ENCODE measurements at regions not wholly inside any gene's neighbourhood (a gene's known extent, or its start where the extent isn't known, plus 50 kb on each side); places are given as distances from the start of the nearest gene placed in this dataset.
A peak's percentile ranks its signal among the peaks of the same experiment; 100 is the strongest.

DNA sequence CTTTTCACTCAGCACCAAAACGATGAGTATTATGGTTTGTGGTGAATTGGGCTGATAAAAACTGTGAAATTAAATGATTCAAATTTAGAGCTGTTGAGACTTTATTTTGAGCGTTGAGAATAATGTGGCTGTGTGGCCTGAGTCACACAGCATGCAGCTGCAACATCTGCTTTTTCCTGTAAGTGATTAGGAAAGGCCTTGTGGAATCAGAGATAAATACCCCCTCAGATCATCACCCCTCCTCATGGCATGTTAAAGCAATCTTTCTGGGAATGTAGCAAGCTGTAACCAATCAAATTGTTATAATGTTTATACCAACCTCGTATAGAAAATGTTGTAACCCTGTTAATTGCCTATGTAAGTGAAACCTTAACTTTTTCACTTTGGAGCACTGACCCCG, 90.0 kb upstream of the GRPR start:
- WGBS, 3 donors = 49 to 55% (median 50%) methylated on average over 4 of the region's 4 CpGs
- Histone ChIP-seq H3K27ac (ENCODE audit: low read depth in 1 of 3, low read length in 2 of 3) (no peak overlapping the region), H3K27me3 (ENCODE audit: control insufficient read depth in 3 of 3, insufficient read depth in 3 of 3, low read length in 3 of 3) (no peaks in the 10 kb centered on the region), H3K36me3 (ENCODE audit: control insufficient read depth in 3 of 3, insufficient read depth in 2 of 3, low read depth in 1 of 3, low read length in 3 of 3) (no peaks in the 10 kb centered on the region), H3K4me3 (ENCODE audit: low read depth in 1 of 3, low read length in 3 of 3) (no peak overlapping the region), H3K9me3 (ENCODE audit: control insufficient read depth in 2 of 2, insufficient read depth in 1 of 2, low read depth in 1 of 2, low read length in 1 of 2) (no peaks in the 10 kb centered on the region), H3K4me1 (ENCODE audit: control insufficient read depth in 3 of 3, insufficient read depth in 2 of 3, low read depth in 1 of 3, low read length in 2 of 3) (no peaks in the 10 kb centered on the region)
- FAIRE-seq = no peak
- DNase-seq = no peak

DNA sequence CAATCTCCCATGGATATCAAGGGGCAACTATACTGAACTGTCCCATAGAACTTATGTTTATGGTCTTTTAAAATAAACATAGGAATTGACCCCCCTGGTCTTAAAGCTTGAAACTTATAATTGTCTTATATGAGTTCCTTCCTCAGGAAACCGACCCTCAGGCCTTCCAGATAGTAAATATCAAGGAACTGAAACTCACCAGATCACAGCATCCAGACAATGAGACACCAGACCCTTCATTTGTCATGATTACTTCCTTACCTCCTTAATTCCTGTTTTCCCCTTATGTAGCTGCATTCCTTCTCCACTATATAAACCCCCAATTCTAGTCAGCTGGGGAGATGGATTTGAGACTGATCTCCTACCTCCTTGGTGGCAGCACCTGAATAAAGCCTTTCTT, 94.8 kb upstream of the GRPR start:
- Histone ChIP-seq H3K4me1 (ENCODE audit: control insufficient read depth in 3 of 3, insufficient read depth in 2 of 3, low read depth in 1 of 3, low read length in 2 of 3) (no peaks in the 10 kb centered on the region), H3K27me3 (ENCODE audit: control insufficient read depth in 3 of 3, insufficient read depth in 3 of 3, low read length in 3 of 3) (no peaks in the 10 kb centered on the region), H3K27ac (ENCODE audit: low read depth in 1 of 3, low read length in 2 of 3) (no peak overlapping the region), H3K36me3 (ENCODE audit: control insufficient read depth in 3 of 3, insufficient read depth in 2 of 3, low read depth in 1 of 3, low read length in 3 of 3) (no peaks in the 10 kb centered on the region), H3K9me3 (ENCODE audit: control insufficient read depth in 2 of 2, insufficient read depth in 1 of 2, low read depth in 1 of 2, low read length in 1 of 2) (no peaks in the 10 kb centered on the region), H3K4me3 (ENCODE audit: low read depth in 1 of 3, low read length in 3 of 3) (no peak overlapping the region)
- FAIRE-seq = no peak
- 47 to 76% (median 65%) methylated on average over 1 of the region's 1 CpG for WGBS, 3 donors
- DNase-seq = no peak

DNA sequence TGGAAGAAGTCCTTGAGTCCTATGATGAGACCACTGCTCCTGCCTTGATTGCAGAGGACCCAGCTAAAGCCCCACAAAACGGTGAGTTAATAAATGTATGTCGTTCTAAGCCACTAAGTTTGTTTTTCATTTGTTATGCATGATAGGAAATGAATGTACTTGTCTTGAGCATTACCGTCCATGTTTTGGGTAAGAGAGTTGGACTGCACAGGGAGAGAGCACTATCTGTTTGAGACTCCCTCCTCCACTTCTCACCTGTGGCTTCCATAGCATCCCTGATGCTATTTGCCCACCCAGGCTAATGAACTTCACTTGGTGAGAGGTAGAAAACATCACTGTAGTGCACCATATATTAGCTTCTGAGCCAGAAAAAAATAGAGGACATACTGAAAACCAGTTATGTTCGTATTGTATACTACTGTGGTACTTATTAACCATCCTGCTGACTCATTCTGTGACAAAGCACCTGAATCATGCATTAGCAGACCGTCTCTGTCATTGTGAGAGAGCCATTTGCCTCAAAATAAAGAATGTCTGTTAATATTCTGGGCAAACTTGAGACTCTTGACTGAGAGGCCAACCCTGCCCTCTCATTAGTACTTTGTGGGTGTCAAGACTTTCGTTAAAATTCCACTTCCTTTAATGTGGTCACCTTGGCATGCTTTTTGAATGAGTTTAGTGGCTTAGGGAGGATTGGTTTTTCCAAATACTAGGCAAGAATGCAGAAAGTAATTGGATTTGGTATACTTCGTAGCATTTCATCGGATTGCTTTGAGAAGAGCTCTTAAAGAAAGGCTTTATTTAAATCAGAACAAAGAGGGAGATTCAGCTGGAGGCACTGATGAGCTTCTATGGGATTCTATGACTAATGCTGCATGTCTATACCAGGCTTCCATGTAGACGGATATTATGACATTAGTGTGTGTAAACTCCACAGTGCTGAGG, 99.3 kb upstream of the GRPR start:
- Histone ChIP-seq H3K36me3 (ENCODE audit: control insufficient read depth in 3 of 3, insufficient read depth in 2 of 3, low read depth in 1 of 3, low read length in 3 of 3) (no peaks in the 10 kb centered on the region), H3K27ac (ENCODE audit: low read depth in 1 of 3, low read length in 2 of 3) (no peak overlapping the region), H3K9me3 (ENCODE audit: control insufficient read depth in 2 of 2, insufficient read depth in 1 of 2, low read depth in 1 of 2, low read length in 1 of 2) (no peaks in the 10 kb centered on the region), H3K4me3 (ENCODE audit: low read depth in 1 of 3, low read length in 3 of 3) (no peak overlapping the region), H3K27me3 (ENCODE audit: control insufficient read depth in 3 of 3, insufficient read depth in 3 of 3, low read length in 3 of 3) (peaks cover 0 to 2% (median 0%) of the 10 kb centered on the region in 3 donors), H3K4me1 (ENCODE audit: control insufficient read depth in 3 of 3, insufficient read depth in 2 of 3, low read depth in 1 of 3, low read length in 2 of 3) (no peaks in the 10 kb centered on the region)
- DNase-seq (no peak), FAIRE-seq (no peak)
- WGBS, 3 donors = 49 to 59% (median 55%) methylated on average over 9 of the region's 9 CpGs

DNA sequence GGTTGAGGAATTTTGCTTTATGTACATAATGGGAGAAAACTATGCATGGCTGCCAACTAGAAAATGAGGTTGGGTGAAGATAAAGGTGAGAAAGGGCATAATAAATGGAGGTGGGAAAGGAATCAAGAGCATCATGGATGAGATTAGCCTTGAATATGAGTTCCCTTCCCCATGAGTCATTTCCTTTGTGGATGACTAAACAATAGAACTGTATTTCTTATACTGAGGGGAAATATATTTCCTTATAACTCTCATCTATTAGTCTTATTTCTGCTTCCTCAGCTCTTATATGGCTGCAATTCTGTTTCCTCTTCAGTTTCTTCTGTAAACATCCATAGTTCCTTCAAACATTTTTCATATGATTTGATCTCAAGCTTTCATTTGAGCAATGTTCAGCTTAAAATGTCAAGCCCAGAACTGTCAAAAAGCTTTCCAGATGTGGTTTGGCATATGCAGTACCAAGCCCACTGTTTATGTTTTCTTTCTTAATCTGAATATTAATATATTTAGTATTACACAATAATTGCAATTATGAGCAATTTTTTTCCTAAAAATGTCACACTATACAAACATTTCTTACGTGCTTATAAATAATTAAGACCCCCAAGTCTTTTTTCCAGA, 100.7 kb upstream of the GRPR start:
- peaks cover 0 to 2% (median 0%) of the 10 kb centered on the region in 3 donors for H3K27me3 ChIP-seq (ENCODE audit: control insufficient read depth in 3 of 3, insufficient read depth in 3 of 3, low read length in 3 of 3)
- H3K4me3 ChIP-seq (ENCODE audit: low read depth in 1 of 3, low read length in 3 of 3) = no peak overlapping the region
- WGBS, 3 donors = 29 to 74% (median 71%) methylated on average over 1 of the region's 1 CpG
- DNase-seq (no peak), FAIRE-seq (no peak)
- no peaks in the 10 kb centered on the region for H3K36me3 ChIP-seq (ENCODE audit: control insufficient read depth in 3 of 3, insufficient read depth in 2 of 3, low read depth in 1 of 3, low read length in 3 of 3)
- no peak overlapping the region for H3K27ac ChIP-seq (ENCODE audit: low read depth in 1 of 3, low read length in 2 of 3)
- no peaks in the 10 kb centered on the region for H3K4me1 ChIP-seq (ENCODE audit: control insufficient read depth in 3 of 3, insufficient read depth in 2 of 3, low read depth in 1 of 3, low read length in 2 of 3)
- no peaks in the 10 kb centered on the region for H3K9me3 ChIP-seq (ENCODE audit: control insufficient read depth in 2 of 2, insufficient read depth in 1 of 2, low read depth in 1 of 2, low read length in 1 of 2)

GRCh38 chrX:16018291-16018690, 105.1 kb upstream of the GRPR start:
- no peaks in the 10 kb centered on the region for H3K9me3 ChIP-seq (ENCODE audit: control insufficient read depth in 2 of 2, insufficient read depth in 1 of 2, low read depth in 1 of 2, low read length in 1 of 2)
- H3K4me3 ChIP-seq (ENCODE audit: low read depth in 1 of 3, low read length in 3 of 3) = no peak overlapping the region
- peaks cover 0 to 4% (median 0%) of the 10 kb centered on the region in 3 donors for H3K27me3 ChIP-seq (ENCODE audit: control insufficient read depth in 3 of 3, insufficient read depth in 3 of 3, low read length in 3 of 3)
- H3K4me1 ChIP-seq (ENCODE audit: control insufficient read depth in 3 of 3, insufficient read depth in 2 of 3, low read depth in 1 of 3, low read length in 2 of 3) = no peaks in the 10 kb centered on the region
- no peak overlapping the region for H3K27ac ChIP-seq (ENCODE audit: low read depth in 1 of 3, low read length in 2 of 3)
- DNase-seq (no peak), FAIRE-seq (no peak)
- H3K36me3 ChIP-seq (ENCODE audit: control insufficient read depth in 3 of 3, insufficient read depth in 2 of 3, low read depth in 1 of 3, low read length in 3 of 3) = no peaks in the 10 kb centered on the region

DNA sequence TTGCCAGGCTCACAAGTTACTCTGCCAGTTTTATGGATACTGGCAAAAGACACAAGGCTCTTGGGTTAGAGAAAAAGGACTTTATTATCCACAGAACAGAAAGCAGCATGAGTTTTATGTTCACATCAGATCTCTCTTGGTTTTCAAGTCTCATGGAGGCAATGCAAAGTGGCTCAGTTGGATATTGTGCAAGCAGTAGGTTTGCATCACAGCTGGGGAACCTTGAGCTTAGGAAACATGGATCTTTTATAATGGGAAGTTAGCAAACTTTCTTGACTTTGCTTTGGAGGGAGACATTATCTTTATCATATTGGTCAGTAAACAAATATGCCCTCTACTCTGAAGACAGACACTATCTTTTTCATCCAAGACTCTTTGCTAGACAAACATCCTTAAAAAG, 109.2 kb upstream of the GRPR start:
- no peak overlapping the region for H3K4me3 ChIP-seq (ENCODE audit: low read depth in 1 of 3, low read length in 3 of 3)
- peaks cover 0 to 4% (median 0%) of the 10 kb centered on the region in 3 donors for H3K27me3 ChIP-seq (ENCODE audit: control insufficient read depth in 3 of 3, insufficient read depth in 3 of 3, low read length in 3 of 3)
- no peaks in the 10 kb centered on the region for H3K9me3 ChIP-seq (ENCODE audit: control insufficient read depth in 2 of 2, insufficient read depth in 1 of 2, low read depth in 1 of 2, low read length in 1 of 2)
- DNase-seq (peak in 1 of 2 donors; percentile 4), FAIRE-seq (no peak)
- H3K4me1 ChIP-seq (ENCODE audit: control insufficient read depth in 3 of 3, insufficient read depth in 2 of 3, low read depth in 1 of 3, low read length in 2 of 3) = no peaks in the 10 kb centered on the region
- no peaks in the 10 kb centered on the region for H3K36me3 ChIP-seq (ENCODE audit: control insufficient read depth in 3 of 3, insufficient read depth in 2 of 3, low read depth in 1 of 3, low read length in 3 of 3)
- no peak overlapping the region for H3K27ac ChIP-seq (ENCODE audit: low read depth in 1 of 3, low read length in 2 of 3)

DNA sequence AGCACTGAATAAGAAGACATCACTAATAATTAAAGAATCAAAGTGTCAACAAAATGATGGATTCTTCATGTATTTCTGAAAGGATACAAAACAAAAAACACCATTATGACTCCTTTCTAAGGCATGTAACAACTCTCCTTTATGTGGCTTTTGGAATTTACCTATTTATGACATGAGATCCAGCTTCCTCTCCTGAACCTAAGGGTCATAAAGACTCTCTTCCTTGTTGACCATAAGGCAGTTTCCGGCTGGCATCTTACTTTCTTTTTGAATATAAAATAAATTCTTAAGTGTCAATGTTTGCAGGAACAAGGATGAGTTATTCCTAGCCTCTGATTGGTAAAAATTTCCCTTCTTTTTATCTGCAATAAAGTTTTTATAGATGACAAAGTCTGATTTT, 111.1 kb upstream of the GRPR start:
- no peak for FAIRE-seq
- H3K27me3 ChIP-seq (ENCODE audit: control insufficient read depth in 3 of 3, insufficient read depth in 3 of 3, low read length in 3 of 3) = peaks cover 0 to 4% (median 0%) of the 10 kb centered on the region in 3 donors
- H3K36me3 ChIP-seq (ENCODE audit: control insufficient read depth in 3 of 3, insufficient read depth in 2 of 3, low read depth in 1 of 3, low read length in 3 of 3) = no peaks in the 10 kb centered on the region
- no peaks in the 10 kb centered on the region for H3K9me3 ChIP-seq (ENCODE audit: control insufficient read depth in 2 of 2, insufficient read depth in 1 of 2, low read depth in 1 of 2, low read length in 1 of 2)
- 50 to 61% (median 59%) methylated on average over 1 of the region's 1 CpG for WGBS, 3 donors
- no peak overlapping the region for H3K4me3 ChIP-seq (ENCODE audit: low read depth in 1 of 3, low read length in 3 of 3)
- no peaks in the 10 kb centered on the region for H3K4me1 ChIP-seq (ENCODE audit: control insufficient read depth in 3 of 3, insufficient read depth in 2 of 3, low read depth in 1 of 3, low read length in 2 of 3)
- H3K27ac ChIP-seq (ENCODE audit: low read depth in 1 of 3, low read length in 2 of 3) = no peak overlapping the region
- DNase-seq = no peak

- FAIRE-seq (no peak), DNase-seq (no peak)
- Histone ChIP-seq H3K36me3 (ENCODE audit: control insufficient read depth in 3 of 3, insufficient read depth in 2 of 3, low read depth in 1 of 3, low read length in 3 of 3) (no peaks in the 10 kb centered on the region), H3K9me3 (ENCODE audit: control insufficient read depth in 2 of 2, insufficient read depth in 1 of 2, low read depth in 1 of 2, low read length in 1 of 2) (no peaks in the 10 kb centered on the region), H3K4me3 (ENCODE audit: low read depth in 1 of 3, low read length in 3 of 3) (no peak overlapping the region), H3K27me3 (ENCODE audit: control insufficient read depth in 3 of 3, insufficient read depth in 3 of 3, low read length in 3 of 3) (peaks cover 0 to 2% (median 0%) of the 10 kb centered on the region in 3 donors), H3K4me1 (ENCODE audit: control insufficient read depth in 3 of 3, insufficient read depth in 2 of 3, low read depth in 1 of 3, low read length in 2 of 3) (no peaks in the 10 kb centered on the region), H3K27ac (ENCODE audit: low read depth in 1 of 3, low read length in 2 of 3) (no peak overlapping the region)
- WGBS, 3 donors = 49 to 53% (median 53%) methylated on average over 2 of the region's 2 CpGs
Observed at GRCh38 chrX:16005917-16006316, 117.4 kb upstream of the GRPR start.
